A549 (cell line): ENCODE measurements at regions not wholly inside any gene's neighbourhood (a gene's known extent, or its start where the extent isn't known, plus 50 kb on each side); places are given as distances from the start of the nearest gene placed in this dataset.

ENCODE experiments used
- ATAC-seq, 2 experiments: fragments of 200-7000 bp in 1 of 2; fragments of >200 bp in 1 of 2; cut with Nextera tagmentation in 1 of 2; cut with Tn5 transposase in 1 of 2; 3 replicates each; pipeline versions ENCODE4 v1.8.0 to v1.9.1; 2018 to 2020; ENCODE audit warnings: mild to moderate bottlenecking in 1 of 2, moderate library complexity in 1 of 2
- CTCF ChIA-PET: fragments of 300-600 bp; sonication (Branson Sonifier 250); formaldehyde crosslinking; extraction: SDS; loops from one replicate; lab custom pipeline; 2021; ENCODE audit warnings: antibody characterized with exemption, inconsistent platforms; lab: Yijun Ruan, JAX
- POLR2A ChIA-PET: fragments of 350-600 bp; formaldehyde crosslinking; extraction: SDS; loops from one replicate; lab custom pipeline; 2021; ENCODE audit warnings: antibody characterized with exemption, inconsistent platforms; lab: Yijun Ruan, JAX
- DNase-seq, 2 experiments: peaks; one replicate each; pipeline versions ENCODE4 v3.0.0 to v3.0.0-alpha.2; 2011 to 2016; ENCODE audit warnings: low read depth in 1 of 2, low spot score in 1 of 2
- FAIRE-seq: peaks from 2 replicates; lab custom pipeline; 2011; peaks lifted over from hg19 to GRCh38; lab: Jason Lieb, UNC
- H3K27ac ChIP-seq, 2 experiments: fragments of >200 bp; sonication (Bioruptor Twin); formaldehyde crosslinking; 3 replicates each; pipeline ENCODE4 v1.5.1; 2016 to 2017
- H3K4me1 ChIP-seq: fragments of >200 bp; sonication (Bioruptor Twin); formaldehyde crosslinking; 3 replicates; pipeline ENCODE4 v1.6.1; 2016
- H3K4me2 ChIP-seq: fragments of >200 bp; sonication (Bioruptor Twin); formaldehyde crosslinking; 3 replicates; pipeline ENCODE4 v1.6.1; 2016
- H3K4me3 ChIP-seq: fragments of >200 bp; sonication (Bioruptor Twin); formaldehyde crosslinking; 3 replicates; pipeline ENCODE4 v1.5.1; 2016
- H3K9me3 ChIP-seq: fragments of >200 bp; sonication (Bioruptor Twin); formaldehyde crosslinking; 3 replicates; pipeline ENCODE4 v1.6.1; 2016
- ATOH8 ChIP-seq: fragments of 250-450 bp; sonication (Bioruptor Pico); IDR thresholded peaks from 2 replicates; pipeline ENCODE4 v1.5.0; 2020; ENCODE audit warnings: low read depth, mild to moderate bottlenecking, moderate library complexity
- BHLHE40 ChIP-seq: IDR thresholded peaks from 2 replicates; pipeline ENCODE4 v1.6.1; 2012; ENCODE audit warnings: low read depth, low read length, inconsistent platforms
- ELK1 ChIP-seq: fragments of 150-350 bp; IDR thresholded peaks from 2 replicates; pipeline ENCODE4 v1.6.1; 2014; ENCODE audit warnings: low read depth, mild to moderate bottlenecking, low read length
- FOXS1 ChIP-seq: fragments of 250-450 bp; sonication (Bioruptor Pico); IDR thresholded peaks from 2 replicates; pipeline ENCODE4 v1.5.0; 2020; ENCODE audit warnings: mild to moderate bottlenecking, moderate library complexity
- HDAC2 ChIP-seq: fragments of 200-600 bp; sonication (generic); IDR thresholded peaks from 2 replicates; pipeline ENCODE4 v1.6.1; 2016
- HOXB13 ChIP-seq: fragments of 250-450 bp; sonication (Bioruptor Pico); IDR thresholded peaks from 2 replicates; pipeline ENCODE4 v1.5.0; 2020; ENCODE audit warnings: low read depth, mild to moderate bottlenecking, moderate library complexity
- MAX ChIP-seq: IDR thresholded peaks from 2 replicates; pipeline ENCODE4 v1.6.1; 2012
- PBX3 ChIP-seq: IDR thresholded peaks from 2 replicates; pipeline ENCODE4 v1.6.1; 2012
- POLR2AphosphoS2 ChIP-seq: conservative IDR thresholded peaks from 2 replicates; pipeline ENCODE4 v1.6.1; 2012; ENCODE audit warnings: low read length, improper control_type of control experiment, inconsistent platforms
- RAD21 ChIP-seq, 2 experiments: fragments of >200 bp in 1 of 2; sonication (Bioruptor Twin) in 1 of 2; formaldehyde crosslinking in 1 of 2; IDR thresholded peaks in 1 of 2; conservative IDR thresholded peaks in 1 of 2; 2 replicates in 1 of 2; 3 replicates in 1 of 2; pipeline ENCODE4 v1.6.1; 2012 to 2018; ENCODE audit warnings: inconsistent platforms in 1 of 2
- RFX5 ChIP-seq: fragments of 450-650 bp; IDR thresholded peaks from 2 replicates; pipeline ENCODE4 v1.7.1; 2014; ENCODE audit warnings: antibody characterized with exemption, mild to moderate bottlenecking, moderate library complexity
- RNF2 ChIP-seq: fragments of 200-600 bp; sonication (generic); IDR thresholded peaks from 2 replicates; pipeline ENCODE4 v1.6.1; 2016; ENCODE audit warnings: low read depth, mild to moderate bottlenecking, antibody characterized with exemption, moderate library complexity, borderline replicate concordance
- SREBF2 ChIP-seq: fragments of 450-650 bp; IDR thresholded peaks from 2 replicates; pipeline ENCODE4 v1.6.1; 2014; ENCODE audit warnings: mild to moderate bottlenecking, moderate library complexity
- TP53 ChIP-seq: fragments of 250-450 bp; sonication (Bioruptor Pico); IDR thresholded peaks from 2 replicates; pipeline ENCODE4 v1.5.0; 2021; ENCODE audit warnings: mild to moderate bottlenecking, moderate library complexity
- USF2 ChIP-seq: fragments of 450-650 bp; IDR thresholded peaks from 2 replicates; pipeline ENCODE4 v1.6.1; 2014; ENCODE audit warnings: antibody characterized with exemption
- ZC3H11A ChIP-seq: fragments of 450-650 bp; IDR thresholded peaks from 2 replicates; pipeline ENCODE4 v1.6.1; 2014; ENCODE audit warnings: antibody characterized with exemption, mild to moderate bottlenecking
- ZSCAN20 ChIP-seq: fragments of 250-450 bp; sonication (Bioruptor Pico); IDR thresholded peaks from 2 replicates; pipeline ENCODE4 v1.8.0; 2022; ENCODE audit warnings: mild to moderate bottlenecking, moderate library complexity

- no peak for TF ChIP-seq BHLHE40
- no peak for TF ChIP-seq HOXB13 (CRISPR knock-in tag)
- no peak for TF ChIP-seq ELK1
- TF ChIP-seq RNF2: no peak
- TF ChIP-seq ATOH8 (CRISPR knock-in tag): no peak
- no peak for TF ChIP-seq POLR2AphosphoS2
- no peak for TF ChIP-seq RFX5
- no peak for TF ChIP-seq RAD21 (conservative IDR thresholded peaks at IDR 0.05 in 1 of 2, IDR thresholded peaks at IDR 0.05 in 1 of 2)
- TF ChIP-seq USF2: no peak
- no peak for TF ChIP-seq ZSCAN20 (CRISPR knock-in tag)
- TF ChIP-seq MAX: no peak
- no peak for TF ChIP-seq TP53
- TF ChIP-seq PBX3: no peak
- TF ChIP-seq HDAC2: no peak
- no peak for TF ChIP-seq SREBF2
- TF ChIP-seq FOXS1: no peak
- no peak for TF ChIP-seq ZC3H11A
- ChIA-PET CTCF (no interaction called here), POLR2A (no interaction called here)
- Histone ChIP-seq H3K4me1 (no peaks in the 10 kb centered on the region), H3K27ac (no peak overlapping the region), H3K4me3 (no peak overlapping the region), H3K4me2 (no peak overlapping the region), H3K9me3 (no peaks in the 10 kb centered on the region)
- no peak for FAIRE-seq
- ATAC-seq: no peak
- DNase-seq: no peak
Measured at GRCh38 chr12:72219937-72220336, 52.2 kb upstream of the TRHDE start.
